ENCODE measurements at regions not wholly inside any gene's neighbourhood (a gene's known extent, or its start where the extent isn't known, plus 50 kb on each side); places are given as distances from the start of the nearest gene placed in this dataset.
A peak's percentile ranks its signal among the peaks of the same experiment; 100 is the strongest.

GRCh38 chr7:36802459-36803135, 78.3 kb upstream of the AOAH start:
- Mint-ChIP-seq H3K36me3 (peaks cover 1% of the 10 kb centered on the region), H3K27me3 (peaks cover 14% of the 10 kb centered on the region), H3K27ac (no peak overlapping the region), H3K4me3 (no peak overlapping the region), H3K9me3 (peaks cover 1% of the 10 kb centered on the region), H3K4me1 (peaks cover 1% of the 10 kb centered on the region)
- POLR2A ChIA-PET, result no interaction called here
- DNase-seq (no peak), ATAC-seq (ENCODE audit: low read depth) (no peak)

- DNase-seq (no peak), ATAC-seq (ENCODE audit: low read depth) (no peak)
- Mint-ChIP-seq H3K27me3 (peaks cover 4% of the 10 kb centered on the region), H3K36me3 (peaks cover 6% of the 10 kb centered on the region), H3K9me3 (peaks cover 1% of the 10 kb centered on the region), H3K4me1 (peaks cover 19% of the 10 kb centered on the region), H3K27ac (no peak overlapping the region), H3K4me3 (no peak overlapping the region)
- POLR2A ChIA-PET, result interaction anchor here (0.5 kb wide), 1 partner anchor 19 kb away, joined by 3 read pairs; no protein-coding TSS in a partner anchor
These were observed 72.7 kb upstream of the AOAH start for GRCh38 chr7:36796850-36797536.

- no peak for ATAC-seq (ENCODE audit: low read depth)
- peaks cover 8% of the 10 kb centered on the region for H3K36me3 Mint-ChIP-seq
- H3K27ac Mint-ChIP-seq, result peak overlapping the region; percentile 46
- no peaks in the 10 kb centered on the region for H3K27me3 Mint-ChIP-seq
- peaks cover 27% of the 10 kb centered on the region for H3K4me1 Mint-ChIP-seq
- POLR2A ChIA-PET, result no interaction called here
- DNase-seq, result no peak
- peaks cover 3% of the 10 kb centered on the region for H3K9me3 Mint-ChIP-seq
- no peak overlapping the region for H3K4me3 Mint-ChIP-seq
These were observed 71.2 kb upstream of the AOAH start for GRCh38 chr7:36795451-36796021.

GRCh38 chr7:36794689-36795088, 70.4 kb upstream of the AOAH start:
- Mint-ChIP-seq H3K27ac (peak overlapping the region; percentile 8), H3K36me3 (peaks cover 8% of the 10 kb centered on the region), H3K9me3 (peaks cover 3% of the 10 kb centered on the region), H3K27me3 (no peaks in the 10 kb centered on the region), H3K4me1 (peaks cover 35% of the 10 kb centered on the region), H3K4me3 (no peak overlapping the region)
- no peak for ATAC-seq (ENCODE audit: low read depth)
- POLR2A ChIA-PET, result no interaction called here
- DNase-seq, result no peak

GRCh38 chr7:36792421-36792820, 68.1 kb upstream of the AOAH start:
- peaks cover 10% of the 10 kb centered on the region for H3K36me3 Mint-ChIP-seq
- H3K4me1 Mint-ChIP-seq, result peaks cover 54% of the 10 kb centered on the region
- H3K27ac Mint-ChIP-seq, result no peak overlapping the region
- DNase-seq, result no peak
- H3K27me3 Mint-ChIP-seq, result no peaks in the 10 kb centered on the region
- POLR2A ChIA-PET, result no interaction called here
- ATAC-seq (ENCODE audit: low read depth), result no peak
- peaks cover 2% of the 10 kb centered on the region for H3K9me3 Mint-ChIP-seq
- no peak overlapping the region for H3K4me3 Mint-ChIP-seq

GRCh38 chr7:36790311-36790787, 66.1 kb upstream of the AOAH start:
- ATAC-seq (ENCODE audit: low read depth) (peak; percentile 46), DNase-seq (no peak)
- Mint-ChIP-seq H3K4me1 (peaks cover 64% of the 10 kb centered on the region), H3K36me3 (peaks cover 12% of the 10 kb centered on the region), H3K9me3 (peaks cover 2% of the 10 kb centered on the region), H3K4me3 (peak overlapping the region; percentile 11), H3K27me3 (no peaks in the 10 kb centered on the region), H3K27ac (peak overlapping the region; percentile 82)
- POLR2A ChIA-PET, result interaction anchor here (0.9 to 2.8 kb wide), 5 partner anchors 13 to 112 kb away, joined by 3 to 23 read pairs (median 4); no protein-coding TSS in a partner anchor

GRCh38 chr7:36788825-36789470, 64.7 kb upstream of the AOAH start:
- DNase-seq (no peak), ATAC-seq (ENCODE audit: low read depth) (no peak)
- POLR2A ChIA-PET, result interaction anchor here (1.1 to 2.8 kb wide), 3 partner anchors 11 to 111 kb away, joined by 4 to 23 read pairs (median 7); partner anchors contain the start of gene AOAH
- Mint-ChIP-seq H3K4me1 (peaks cover 69% of the 10 kb centered on the region), H3K9me3 (peaks cover 2% of the 10 kb centered on the region), H3K36me3 (peaks cover 10% of the 10 kb centered on the region), H3K4me3 (peak overlapping the region; percentile 66), H3K27ac (peak overlapping the region; percentile 82), H3K27me3 (no peaks in the 10 kb centered on the region)

- no peaks in the 10 kb centered on the region for H3K27me3 Mint-ChIP-seq
- peaks cover 2% of the 10 kb centered on the region for H3K9me3 Mint-ChIP-seq
- peak overlapping the region; percentile 66 for H3K4me3 Mint-ChIP-seq
- H3K36me3 Mint-ChIP-seq, result peaks cover 12% of the 10 kb centered on the region
- POLR2A ChIA-PET, result interaction anchor here (2.8 kb wide), 1 partner anchor 10 kb away, joined by 23 read pairs; no protein-coding TSS in a partner anchor
- ATAC-seq (ENCODE audit: low read depth), result peak; percentile 40
- no peak for DNase-seq
- H3K4me1 Mint-ChIP-seq, result peaks cover 68% of the 10 kb centered on the region
- peak overlapping the region; percentile 82 for H3K27ac Mint-ChIP-seq
These were observed 63.7 kb upstream of the AOAH start for GRCh38 chr7:36787933-36788378.

- no peaks in the 10 kb centered on the region for H3K27me3 Mint-ChIP-seq
- H3K36me3 Mint-ChIP-seq, result peaks cover 21% of the 10 kb centered on the region
- peaks cover 2% of the 10 kb centered on the region for H3K9me3 Mint-ChIP-seq
- H3K27ac Mint-ChIP-seq, result peak overlapping the region; percentile 86
- H3K4me3 Mint-ChIP-seq, result peak overlapping the region; percentile 67
- peaks cover 71% of the 10 kb centered on the region for H3K4me1 Mint-ChIP-seq
- POLR2A ChIA-PET, result interaction anchor here (1.3 to 1.4 kb wide), 2 partner anchors 8 to 58 kb away, joined by 3 to 9 read pairs; no protein-coding TSS in a partner anchor
- ATAC-seq (ENCODE audit: low read depth) (peak; percentile 92), DNase-seq (peak; percentile 60)
These were observed 61.0 kb upstream of the AOAH start for GRCh38 chr7:36784991-36785940.

GRCh38 chr7:36781011-36781738, 56.9 kb upstream of the AOAH start:
- H3K27me3 Mint-ChIP-seq, result no peaks in the 10 kb centered on the region
- peaks cover 12% of the 10 kb centered on the region for H3K9me3 Mint-ChIP-seq
- H3K36me3 Mint-ChIP-seq, result peaks cover 36% of the 10 kb centered on the region
- peaks cover 76% of the 10 kb centered on the region for H3K4me1 Mint-ChIP-seq
- H3K27ac Mint-ChIP-seq, result peak overlapping the region; percentile 76
- ATAC-seq (ENCODE audit: low read depth) (peak; percentile 29), DNase-seq (no peak)
- POLR2A ChIA-PET, result no interaction called here
- peak overlapping the region; percentile 63 for H3K4me3 Mint-ChIP-seq

GRCh38 chr7:36777855-36778254, 53.6 kb upstream of the AOAH start:
- no peaks in the 10 kb centered on the region for H3K27me3 Mint-ChIP-seq
- H3K4me1 Mint-ChIP-seq, result peaks cover 79% of the 10 kb centered on the region
- DNase-seq, result no peak
- peaks cover 17% of the 10 kb centered on the region for H3K9me3 Mint-ChIP-seq
- peak overlapping the region; percentile 29 for H3K4me3 Mint-ChIP-seq
- POLR2A ChIA-PET, result interaction anchor here (0.6 to 4.6 kb wide), 5 partner anchors 8 to 54 kb away, joined by 3 to 23 read pairs (median 3); partner anchors contain the start of gene AOAH
- peaks cover 50% of the 10 kb centered on the region for H3K36me3 Mint-ChIP-seq
- H3K27ac Mint-ChIP-seq, result peak overlapping the region; percentile 65
- no peak for ATAC-seq (ENCODE audit: low read depth)
